B cell (primary cell): ENCODE measurements at regions not wholly inside any gene's neighbourhood (a gene's known extent, or its start where the extent isn't known, plus 50 kb on each side); places are given as distances from the start of the nearest gene placed in this dataset.

Experiments
- CTCF ChIP-seq: fragments of 200-600 bp; IDR thresholded peaks from one replicate; pipeline ENCODE4 v1.8.0; 2022; ENCODE audit warnings: antibody characterized with exemption, mild to moderate bottlenecking
- EZH2 ChIP-seq: IDR thresholded peaks from 2 replicates; pipeline ENCODE4 v1.6.1; 2012; ENCODE audit warnings: borderline replicate concordance, low read depth, mild to moderate bottlenecking, moderate library complexity, low read length; ENCODE audit not compliant: insufficient read depth, poor library complexity, severe bottlenecking

GRCh38 chr3:118402971-118403370 is 631.7 kb downstream of the IGSF11 start:
- TF ChIP-seq CTCF (no peak), EZH2 (no peak)
